ENCODE measurements at regions not wholly inside any gene's neighbourhood (a gene's known extent, or its start where the extent isn't known, plus 50 kb on each side); places are given as distances from the start of the nearest gene placed in this dataset.

DNA sequence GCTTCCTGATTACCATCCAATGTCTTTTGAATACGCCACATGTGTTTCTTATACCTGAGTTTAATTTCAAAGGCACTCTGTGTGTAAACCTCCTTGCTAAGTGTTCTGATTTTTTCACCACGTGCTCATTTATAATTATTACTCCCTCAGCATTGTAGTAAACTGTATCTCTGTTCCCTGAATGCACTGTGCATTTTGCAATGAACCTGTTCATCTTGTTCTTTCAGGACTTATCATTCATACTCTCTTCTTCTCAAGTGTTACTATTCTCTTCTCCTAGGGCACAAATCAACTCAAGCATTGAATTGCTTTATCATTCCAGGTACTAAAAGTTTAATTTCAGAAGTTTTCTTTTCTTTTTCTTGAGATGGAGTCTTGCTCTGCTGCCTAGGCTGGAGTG is 383.4 kb upstream of the TRIB2 start:
- no peak overlapping the region for H3K27ac ChIP-seq
- no peak for TF ChIP-seq CTCF (conservative IDR thresholded peaks at IDR 0.05)

DNA sequence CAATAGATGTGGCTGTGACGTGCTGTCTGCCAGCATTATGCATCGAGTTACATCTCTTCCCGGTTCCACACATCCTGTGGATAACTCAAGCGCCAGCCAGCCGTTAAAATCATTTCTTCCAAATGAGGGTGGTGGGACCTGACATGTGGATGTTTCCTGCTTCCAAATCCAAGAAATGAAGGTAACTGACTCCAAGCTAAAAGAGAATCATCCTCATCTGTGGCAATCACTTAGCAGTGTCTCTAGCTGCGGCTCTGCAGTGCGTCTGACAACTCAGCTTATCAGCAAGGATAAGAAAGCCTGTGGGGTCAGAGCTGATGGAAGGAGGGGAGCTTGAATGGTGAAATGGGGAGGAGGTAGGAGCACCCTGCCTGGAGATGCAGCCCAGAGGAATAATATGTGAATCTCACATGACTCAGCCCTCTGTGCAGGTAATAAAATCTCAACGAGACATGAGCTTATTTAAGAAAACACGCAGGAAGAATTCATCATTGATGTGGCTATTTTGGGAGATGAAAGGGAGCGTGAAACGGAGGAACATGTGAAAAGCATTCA is 382.2 kb upstream of the TRIB2 start:
- no peak for TF ChIP-seq CTCF (conservative IDR thresholded peaks at IDR 0.05)
- no peak overlapping the region for H3K27ac ChIP-seq

- H3K27ac ChIP-seq: no peak overlapping the region
- TF ChIP-seq CTCF (conservative IDR thresholded peaks at IDR 0.05): no peak
Measured at GRCh38 chr2:12335131-12335530, 381.6 kb upstream of the TRIB2 start.

DNA sequence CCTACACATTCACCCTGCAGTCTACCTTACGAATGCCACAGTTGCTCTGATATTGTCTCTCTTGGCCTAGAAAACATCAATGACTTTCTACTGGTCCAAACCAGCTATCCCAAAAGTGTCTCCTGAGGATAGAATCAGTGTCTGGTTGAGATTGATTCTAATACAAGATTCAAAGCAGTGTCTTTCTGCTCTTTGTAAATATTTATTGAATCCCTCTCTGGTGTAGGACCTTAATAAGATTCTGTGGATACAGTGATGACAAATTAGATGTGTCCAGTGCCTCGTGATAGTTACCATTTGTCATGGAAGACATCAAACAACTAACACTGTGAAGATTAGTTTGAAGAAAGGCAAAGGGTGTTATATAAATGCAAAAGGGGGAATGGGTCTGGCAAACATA is 380.7 kb upstream of the TRIB2 start:
- TF ChIP-seq CTCF (conservative IDR thresholded peaks at IDR 0.05): no peak
- no peak overlapping the region for H3K27ac ChIP-seq

- no peak overlapping the region for H3K27ac ChIP-seq
- TF ChIP-seq CTCF (conservative IDR thresholded peaks at IDR 0.05): no peak
Measured at GRCh38 chr2:12338946-12339697, 377.6 kb upstream of the TRIB2 start.

DNA sequence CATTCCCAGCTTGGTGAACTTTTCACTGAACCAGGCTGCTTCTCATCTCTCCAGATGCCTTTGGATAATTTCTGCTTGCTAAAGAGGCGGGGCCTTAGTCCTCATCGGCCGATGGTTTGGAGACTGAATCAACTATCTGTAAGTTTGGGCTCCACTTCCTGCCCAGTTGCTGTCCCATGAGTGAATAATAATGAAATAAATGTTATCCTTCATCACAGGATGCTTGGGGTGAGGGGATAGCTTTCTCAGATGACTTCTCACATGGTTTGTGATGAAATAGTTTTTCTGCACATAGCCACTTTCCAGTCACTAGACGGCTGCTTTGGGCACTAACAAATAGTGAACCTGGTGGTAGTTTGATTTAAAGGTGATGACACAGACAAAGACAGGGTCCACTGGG is 376.6 kb upstream of the TRIB2 start:
- TF ChIP-seq CTCF (conservative IDR thresholded peaks at IDR 0.05): no peak
- no peak overlapping the region for H3K27ac ChIP-seq

GRCh38 chr2:12341215-12341614 is 375.5 kb upstream of the TRIB2 start:
- H3K27ac ChIP-seq: no peak overlapping the region
- no peak for TF ChIP-seq CTCF (conservative IDR thresholded peaks at IDR 0.05)
